ENCODE measurements at regions not wholly inside any gene's neighbourhood (a gene's known extent, or its start where the extent isn't known, plus 50 kb on each side); places are given as distances from the start of the nearest gene placed in this dataset.

GRCh38 chr3:193861012-193861411 is 268.0 kb downstream of the OPA1 start:
- WGBS (ENCODE audit: insufficient coverage, insufficient read length) = no CpG with 5 or more reads among the region's 2 CpGs
- H3K27ac ChIP-seq (ENCODE audit: low read length) = no peak overlapping the region

DNA sequence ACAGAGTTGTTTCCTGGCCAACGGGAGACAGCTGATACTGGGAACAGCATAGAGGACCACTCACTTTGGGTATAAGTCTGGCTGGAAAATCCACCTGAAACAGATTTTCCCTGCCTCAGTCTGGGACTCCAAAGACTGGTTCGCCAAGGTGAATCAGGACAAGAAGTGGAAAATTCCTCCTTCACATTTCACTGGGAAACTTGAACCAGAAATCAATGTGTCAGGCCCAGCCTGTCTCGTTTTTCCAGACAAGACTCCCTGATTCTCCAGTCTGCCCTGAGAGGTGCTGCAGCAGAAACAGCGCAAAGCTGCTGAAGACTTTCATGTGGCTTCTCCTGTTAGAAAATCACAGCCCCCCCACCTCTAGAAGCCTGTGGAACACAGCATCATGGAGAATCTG is 269.8 kb downstream of the OPA1 start:
- Histone ChIP-seq H3K4me1 (ENCODE audit: control insufficient read depth, insufficient read depth, low read length) (no peaks in the 10 kb centered on the region), H3K4me3 (ENCODE audit: low read length) (no peak overlapping the region), H3K9me3 (ENCODE audit: control insufficient read depth, insufficient read depth, low read length) (no peaks in the 10 kb centered on the region), H3K27me3 (ENCODE audit: control insufficient read depth, insufficient read depth, low read length) (no peaks in the 10 kb centered on the region), H3K27ac (ENCODE audit: low read length) (no peak overlapping the region), H3K36me3 (ENCODE audit: control insufficient read depth, insufficient read depth, low read length) (no peaks in the 10 kb centered on the region)
- WGBS (ENCODE audit: insufficient coverage, insufficient read length) = no CpG with 5 or more reads among the region's 4 CpGs
- DNase-seq (ENCODE audit: low read depth, low spot score) = no peak

More at GRCh38 chr3:193861012-193861411, 268.0 kb downstream of the OPA1 start:
- H3K4me1 ChIP-seq (ENCODE audit: control insufficient read depth, insufficient read depth, low read length) = no peaks in the 10 kb centered on the region
- H3K27me3 ChIP-seq (ENCODE audit: control insufficient read depth, insufficient read depth, low read length) = no peaks in the 10 kb centered on the region
- no peak for DNase-seq (ENCODE audit: low read depth, low spot score)
- H3K9me3 ChIP-seq (ENCODE audit: control insufficient read depth, insufficient read depth, low read length) = no peaks in the 10 kb centered on the region
- H3K4me3 ChIP-seq (ENCODE audit: low read length) = no peak overlapping the region
- no peaks in the 10 kb centered on the region for H3K36me3 ChIP-seq (ENCODE audit: control insufficient read depth, insufficient read depth, low read length)

DNA sequence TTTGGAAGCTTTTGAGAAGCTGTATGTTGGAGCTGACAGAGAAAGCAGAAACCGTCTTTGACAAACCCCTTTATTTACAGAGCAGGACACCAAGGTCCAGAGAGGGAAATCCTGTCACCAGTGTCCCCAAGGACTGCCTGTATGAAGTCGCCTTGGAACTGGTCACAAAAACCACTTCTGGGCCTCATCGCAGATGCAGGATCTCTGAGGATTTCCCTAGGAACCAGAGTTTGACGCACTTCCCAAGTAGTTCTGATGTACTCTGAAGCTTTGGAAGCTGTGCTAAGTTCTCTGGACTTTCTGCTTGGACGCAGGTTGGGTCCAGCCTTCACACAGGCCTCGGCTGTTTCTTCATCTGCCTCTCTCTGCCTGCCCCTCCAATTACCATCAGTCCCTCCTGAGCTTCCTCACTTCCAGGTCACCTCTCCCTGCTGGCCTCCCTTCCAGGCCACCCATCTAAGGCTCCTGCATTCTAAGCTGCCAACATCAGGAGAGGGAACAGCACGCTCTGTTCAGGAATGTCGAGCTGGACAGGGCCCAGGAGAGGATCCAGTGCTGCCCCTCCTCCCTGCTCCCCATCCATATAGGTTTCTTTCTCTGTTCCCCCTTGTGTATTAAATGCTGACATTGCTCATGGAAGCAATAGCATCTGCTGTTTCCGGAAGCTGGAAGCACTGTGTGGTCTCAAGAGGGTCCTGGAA is 270.8 kb downstream of the OPA1 start:
- no CpG with 5 or more reads among the region's 9 CpGs for WGBS (ENCODE audit: insufficient coverage, insufficient read length)
- Histone ChIP-seq H3K9me3 (ENCODE audit: control insufficient read depth, insufficient read depth, low read length) (no peaks in the 10 kb centered on the region), H3K4me3 (ENCODE audit: low read length) (no peak overlapping the region), H3K27me3 (ENCODE audit: control insufficient read depth, insufficient read depth, low read length) (no peaks in the 10 kb centered on the region; the same call in 1 of the 2 replicates), H3K4me1 (ENCODE audit: control insufficient read depth, insufficient read depth, low read length) (no peaks in the 10 kb centered on the region), H3K36me3 (ENCODE audit: control insufficient read depth, insufficient read depth, low read length) (no peaks in the 10 kb centered on the region), H3K27ac (ENCODE audit: low read length) (no peak overlapping the region)
- no peak for DNase-seq (ENCODE audit: low read depth, low spot score)

DNA sequence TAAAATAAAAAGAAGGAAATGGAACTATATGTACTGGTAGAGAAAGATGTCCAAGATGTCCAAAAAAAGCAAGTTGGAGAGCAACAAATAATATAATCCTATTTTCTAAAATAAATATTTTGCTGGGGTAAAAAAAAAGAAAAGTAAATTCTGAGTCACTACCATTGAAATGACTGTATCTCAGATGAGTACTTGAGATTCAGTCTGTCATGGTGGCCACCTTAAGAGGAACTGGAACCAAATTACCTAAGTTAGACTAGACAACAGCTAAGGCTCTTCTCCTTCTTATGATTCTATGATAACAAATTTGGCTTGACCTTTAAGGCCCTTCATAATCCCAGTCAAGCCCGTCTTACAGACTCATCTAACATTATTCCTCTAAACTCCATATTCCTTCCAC is 270.6 kb upstream of the HES1 start:
- Histone ChIP-seq H3K27ac (ENCODE audit: low read length) (no peak overlapping the region), H3K36me3 (ENCODE audit: control insufficient read depth, insufficient read depth, low read length) (no peaks in the 10 kb centered on the region), H3K4me1 (ENCODE audit: control insufficient read depth, insufficient read depth, low read length) (peaks cover 5% of the 10 kb centered on the region; the same call in 1 of the 2 replicates), H3K9me3 (ENCODE audit: control insufficient read depth, insufficient read depth, low read length) (no peaks in the 10 kb centered on the region), H3K27me3 (ENCODE audit: control insufficient read depth, insufficient read depth, low read length) (peaks cover 3% of the 10 kb centered on the region; the same call in 1 of the 2 replicates), H3K4me3 (ENCODE audit: low read length) (no peak overlapping the region)
- no peak for DNase-seq (ENCODE audit: low read depth, low spot score)
- WGBS (ENCODE audit: insufficient coverage, insufficient read length) = no CpG with 5 or more reads among the region's 1 CpG

DNA sequence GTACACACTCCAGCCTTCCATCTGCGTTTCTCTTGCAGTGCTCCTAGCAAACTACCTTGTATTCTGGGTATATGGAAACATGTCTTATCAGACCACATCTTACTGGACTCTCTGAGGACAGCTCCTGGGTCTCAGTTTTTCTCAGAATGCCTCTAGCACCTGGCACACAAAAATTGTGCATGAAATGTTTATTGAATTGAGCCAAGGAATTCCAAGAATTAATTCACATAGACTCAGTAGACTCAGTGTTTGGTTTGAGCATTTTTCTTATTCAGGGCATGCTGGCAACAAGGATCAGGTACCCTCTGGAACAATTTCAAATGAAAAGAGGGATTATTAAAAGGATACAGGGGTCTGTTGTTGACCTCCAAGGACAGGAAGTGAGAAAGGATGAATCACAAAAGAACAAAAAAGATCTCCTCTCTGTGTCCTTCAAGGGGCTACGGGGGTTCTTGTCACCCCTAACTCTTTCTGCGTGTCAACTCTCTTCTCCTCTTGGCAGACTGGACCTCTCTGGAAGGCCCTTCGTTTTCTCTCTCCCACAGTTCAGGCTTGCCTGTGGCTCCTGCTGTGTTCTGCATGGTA is 270.0 kb upstream of the HES1 start:
- no peak overlapping the region for H3K4me3 ChIP-seq (ENCODE audit: low read length)

GRCh38 chr3:193868590-193868989 is 267.4 kb upstream of the HES1 start:
- H3K4me1 ChIP-seq (ENCODE audit: control insufficient read depth, insufficient read depth, low read length) = peaks cover 5% of the 10 kb centered on the region; the same call in 1 of the 2 replicates
- DNase-seq (ENCODE audit: low read depth, low spot score) = no peak
- H3K27me3 ChIP-seq (ENCODE audit: control insufficient read depth, insufficient read depth, low read length) = peaks cover 4% of the 10 kb centered on the region; the same call in 1 of the 2 replicates
- H3K4me3 ChIP-seq (ENCODE audit: low read length) = no peak overlapping the region
- H3K36me3 ChIP-seq (ENCODE audit: control insufficient read depth, insufficient read depth, low read length) = no peaks in the 10 kb centered on the region
- no peaks in the 10 kb centered on the region for H3K9me3 ChIP-seq (ENCODE audit: control insufficient read depth, insufficient read depth, low read length)
- H3K27ac ChIP-seq (ENCODE audit: low read length) = no peak overlapping the region
- no CpG with 5 or more reads among the region's 7 CpGs for WGBS (ENCODE audit: insufficient coverage, insufficient read length)

More for the DNA sequence above, 270.0 kb upstream of the HES1 start:
- peaks cover 4% of the 10 kb centered on the region; the same call in 1 of the 2 replicates for H3K27me3 ChIP-seq (ENCODE audit: control insufficient read depth, insufficient read depth, low read length)
- peaks cover 5% of the 10 kb centered on the region; the same call in 1 of the 2 replicates for H3K4me1 ChIP-seq (ENCODE audit: control insufficient read depth, insufficient read depth, low read length)
- no CpG with 5 or more reads among the region's 4 CpGs for WGBS (ENCODE audit: insufficient coverage, insufficient read length)
- no peaks in the 10 kb centered on the region for H3K36me3 ChIP-seq (ENCODE audit: control insufficient read depth, insufficient read depth, low read length)
- no peak overlapping the region for H3K27ac ChIP-seq (ENCODE audit: low read length)
- H3K9me3 ChIP-seq (ENCODE audit: control insufficient read depth, insufficient read depth, low read length) = no peaks in the 10 kb centered on the region
- DNase-seq (ENCODE audit: low read depth, low spot score) = no peak

DNA sequence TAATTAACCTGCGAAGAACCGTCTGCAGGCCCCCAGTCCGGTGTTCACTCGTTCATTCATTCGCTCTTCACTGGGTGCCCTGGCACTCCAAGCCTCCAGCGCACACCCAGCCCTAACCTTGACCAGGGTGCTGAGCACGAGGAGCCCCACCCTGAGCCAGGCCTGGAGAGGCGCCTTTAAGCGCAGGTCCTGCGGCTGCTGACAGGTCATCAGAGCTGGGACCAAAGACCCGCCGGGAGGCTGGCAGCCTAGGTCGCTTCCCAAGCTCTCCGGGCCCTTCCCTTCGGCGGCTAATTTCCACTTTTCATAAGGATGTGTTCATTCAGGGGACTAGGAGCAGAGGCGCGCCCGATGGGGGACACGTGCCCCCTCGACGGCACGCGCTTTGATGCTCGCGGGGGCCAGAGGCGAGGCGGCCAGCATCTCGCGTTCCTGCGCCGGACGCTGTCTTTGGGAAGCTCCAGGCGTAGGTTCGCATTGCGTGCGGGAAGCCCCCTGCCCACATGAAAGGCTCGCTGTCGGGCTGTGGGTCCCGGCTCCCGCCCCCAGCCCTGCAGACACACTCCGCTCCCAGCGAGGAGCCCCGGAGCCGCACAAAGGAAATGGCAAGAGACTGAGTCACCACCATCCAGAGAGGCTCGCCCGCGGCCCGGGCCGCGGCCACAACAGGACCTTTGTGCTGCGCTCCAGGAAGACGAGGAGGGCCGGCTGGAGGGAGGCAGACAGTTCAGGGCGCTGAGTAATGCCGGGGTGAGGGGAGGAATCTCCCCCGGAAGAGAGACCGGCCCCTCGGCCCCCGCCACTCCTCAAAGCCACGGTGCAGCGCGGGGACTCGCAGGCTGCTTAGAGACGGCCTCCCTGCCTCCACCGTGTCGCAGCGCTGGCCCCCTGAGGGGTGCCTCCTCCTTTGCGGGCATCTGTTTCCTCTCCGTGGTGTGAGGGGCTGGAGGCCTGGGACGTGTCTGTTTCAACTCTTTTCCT is 266.4 kb upstream of the HES1 start:
- no peaks in the 10 kb centered on the region for H3K9me3 ChIP-seq (ENCODE audit: control insufficient read depth, insufficient read depth, low read length)
- H3K27ac ChIP-seq (ENCODE audit: low read length) = no peak overlapping the region
- no CpG with 5 or more reads among the region's 71 CpGs for WGBS (ENCODE audit: insufficient coverage, insufficient read length)
- no peaks in the 10 kb centered on the region for H3K36me3 ChIP-seq (ENCODE audit: control insufficient read depth, insufficient read depth, low read length)
- peaks cover 4% of the 10 kb centered on the region; the same call in 1 of the 2 replicates for H3K27me3 ChIP-seq (ENCODE audit: control insufficient read depth, insufficient read depth, low read length)
- no peak overlapping the region for H3K4me3 ChIP-seq (ENCODE audit: low read length)
- H3K4me1 ChIP-seq (ENCODE audit: control insufficient read depth, insufficient read depth, low read length) = peaks cover 5% of the 10 kb centered on the region; the same call in 1 of the 2 replicates
- DNase-seq (ENCODE audit: low read depth, low spot score) = no peak

DNA sequence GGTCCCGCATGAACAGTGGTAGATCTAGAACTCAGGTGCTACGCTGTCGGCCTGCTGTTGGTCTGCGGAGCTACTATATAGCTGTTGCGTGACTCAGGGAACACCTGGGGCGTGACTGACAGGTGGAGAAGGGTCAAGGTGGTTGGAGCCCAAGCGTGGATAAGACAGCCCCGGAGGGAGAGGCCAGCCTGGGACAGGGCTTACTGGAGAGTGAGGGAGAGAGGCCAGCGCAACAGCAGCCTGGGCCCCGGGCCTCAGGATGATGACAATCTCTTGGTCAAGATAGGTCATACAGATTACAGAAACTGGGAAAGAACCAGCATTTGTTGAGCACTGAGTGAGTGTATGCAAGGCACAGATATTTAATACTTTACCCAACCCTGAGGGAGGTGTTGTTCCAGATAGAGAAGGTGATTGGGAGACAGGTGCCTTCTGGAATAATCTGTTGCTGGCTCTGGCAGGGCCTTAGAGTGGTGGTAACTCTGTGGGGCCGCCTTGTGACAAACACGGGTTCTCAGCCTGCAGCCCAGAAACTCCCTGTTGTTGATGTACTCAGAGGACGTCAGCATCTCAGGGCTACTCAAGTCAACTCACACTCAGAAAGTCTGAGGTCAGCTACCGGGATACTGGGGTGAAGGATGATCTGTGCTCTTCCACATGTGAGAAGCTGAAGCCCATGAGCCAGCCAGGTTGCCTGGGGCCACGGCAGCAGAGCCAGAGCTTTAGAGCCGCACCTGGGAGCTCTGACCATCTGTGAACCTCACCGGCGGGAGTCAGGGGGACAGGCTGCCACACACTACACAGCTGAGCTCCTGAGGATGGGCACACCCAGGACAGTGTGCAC is 265.4 kb upstream of the HES1 start:
- H3K4me1 ChIP-seq (ENCODE audit: control insufficient read depth, insufficient read depth, low read length) = peaks cover 6% of the 10 kb centered on the region; the same call in 1 of the 2 replicates
- H3K27me3 ChIP-seq (ENCODE audit: control insufficient read depth, insufficient read depth, low read length) = peaks cover 4% of the 10 kb centered on the region; the same call in 1 of the 2 replicates
- H3K4me3 ChIP-seq (ENCODE audit: low read length) = no peak overlapping the region
- H3K9me3 ChIP-seq (ENCODE audit: control insufficient read depth, insufficient read depth, low read length) = no peaks in the 10 kb centered on the region
- no CpG with 5 or more reads among the region's 18 CpGs for WGBS (ENCODE audit: insufficient coverage, insufficient read length)
- no peaks in the 10 kb centered on the region for H3K36me3 ChIP-seq (ENCODE audit: control insufficient read depth, insufficient read depth, low read length)
- DNase-seq (ENCODE audit: low read depth, low spot score) = no peak
- no peak overlapping the region for H3K27ac ChIP-seq (ENCODE audit: low read length)

- no peak overlapping the region for H3K4me3 ChIP-seq (ENCODE audit: low read length)
- no CpG with 5 or more reads among the region's 3 CpGs for WGBS (ENCODE audit: insufficient coverage, insufficient read length)
- no peak overlapping the region for H3K27ac ChIP-seq (ENCODE audit: low read length)
- H3K9me3 ChIP-seq (ENCODE audit: control insufficient read depth, insufficient read depth, low read length) = no peaks in the 10 kb centered on the region
- peaks cover 6% of the 10 kb centered on the region; the same call in 1 of the 2 replicates for H3K4me1 ChIP-seq (ENCODE audit: control insufficient read depth, insufficient read depth, low read length)
- H3K27me3 ChIP-seq (ENCODE audit: control insufficient read depth, insufficient read depth, low read length) = peaks cover 4% of the 10 kb centered on the region; the same call in 1 of the 2 replicates
- H3K36me3 ChIP-seq (ENCODE audit: control insufficient read depth, insufficient read depth, low read length) = no peaks in the 10 kb centered on the region
- no peak for DNase-seq (ENCODE audit: low read depth, low spot score)
These were observed 264.8 kb upstream of the HES1 start for GRCh38 chr3:193871220-193871485.
